MM.1S (cell line): ENCODE measurements at regions not wholly inside any gene's neighbourhood (a gene's known extent, or its start where the extent isn't known, plus 50 kb on each side); places are given as distances from the start of the nearest gene placed in this dataset.

Source experiments
- EZH2 ChIP-seq: fragments of 300-600 bp; sonication (generic); optimal IDR thresholded peaks from 2 replicates; pipeline ENCODE3; 2017; ENCODE audit warnings: low read depth, mild to moderate bottlenecking, antibody characterized with exemption, low read length, mixed read lengths
- TF ChIP-seq, protein P1 (sequence below): fragments of 300-600 bp; sonication (generic); IDR thresholded peaks from 2 replicates; pipeline ENCODE4 v1.5.1; 2016; ENCODE audit warnings: antibody characterized with exemption, low read length, mixed read lengths

DNA sequence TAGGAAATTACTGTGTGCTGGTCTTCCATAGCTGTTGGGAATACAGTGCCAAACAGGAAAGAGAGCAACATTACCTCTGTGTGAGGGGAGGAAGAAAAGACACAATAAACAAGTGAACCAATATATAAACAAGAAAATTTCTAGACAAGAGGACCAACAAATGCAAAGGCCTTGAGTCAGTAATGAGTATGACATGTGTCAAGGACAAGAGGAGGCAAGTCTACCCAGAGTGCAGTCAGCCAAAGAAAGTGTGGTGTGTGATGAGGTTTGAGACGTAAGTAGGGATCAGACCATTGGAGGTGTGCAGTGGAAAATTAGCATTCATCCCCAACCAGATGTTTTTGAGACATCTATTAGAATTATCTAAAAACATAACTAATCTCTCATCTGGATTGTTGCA, 69.5 kb upstream of the CDH6 start:
- TF ChIP-seq, protein P1, sequence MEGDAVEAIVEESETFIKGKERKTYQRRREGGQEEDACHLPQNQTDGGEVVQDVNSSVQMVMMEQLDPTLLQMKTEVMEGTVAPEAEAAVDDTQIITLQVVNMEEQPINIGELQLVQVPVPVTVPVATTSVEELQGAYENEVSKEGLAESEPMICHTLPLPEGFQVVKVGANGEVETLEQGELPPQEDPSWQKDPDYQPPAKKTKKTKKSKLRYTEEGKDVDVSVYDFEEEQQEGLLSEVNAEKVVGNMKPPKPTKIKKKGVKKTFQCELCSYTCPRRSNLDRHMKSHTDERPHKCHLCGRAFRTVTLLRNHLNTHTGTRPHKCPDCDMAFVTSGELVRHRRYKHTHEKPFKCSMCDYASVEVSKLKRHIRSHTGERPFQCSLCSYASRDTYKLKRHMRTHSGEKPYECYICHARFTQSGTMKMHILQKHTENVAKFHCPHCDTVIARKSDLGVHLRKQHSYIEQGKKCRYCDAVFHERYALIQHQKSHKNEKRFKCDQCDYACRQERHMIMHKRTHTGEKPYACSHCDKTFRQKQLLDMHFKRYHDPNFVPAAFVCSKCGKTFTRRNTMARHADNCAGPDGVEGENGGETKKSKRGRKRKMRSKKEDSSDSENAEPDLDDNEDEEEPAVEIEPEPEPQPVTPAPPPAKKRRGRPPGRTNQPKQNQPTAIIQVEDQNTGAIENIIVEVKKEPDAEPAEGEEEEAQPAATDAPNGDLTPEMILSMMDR, result no peak
- no peak for TF ChIP-seq EZH2
